HCT116 (cell line): ENCODE measurements at regions not wholly inside any gene's neighbourhood (a gene's known extent, or its start where the extent isn't known, plus 50 kb on each side); places are given as distances from the start of the nearest gene placed in this dataset.

Source experiments
- ATAC-seq: fragments of 200-7000 bp; cut with Tn5 transposase; 2 replicates; pipeline ENCODE4 v1.9.1; 2020; ENCODE audit warnings: mild to moderate bottlenecking, moderate library complexity
- BruUV-seq: library from RNA; stranded (reverse); fragments of 400-500 nt; replicated peaks from 2 replicates; lab custom pipeline; 2021; lab: Mats Ljungman, UMichigan
- CTCF ChIA-PET: fragments of 300-600 bp; sonication (Branson Sonifier 250); formaldehyde crosslinking; loops from one replicate; lab custom pipeline; 2021; ENCODE audit warnings: antibody characterized with exemption; lab: Charles Lee
- POLR2A ChIA-PET: fragments of 300-600, 350-600 bp; sonication (Branson Sonifier 250); formaldehyde crosslinking; loops from one replicate; lab custom pipeline; 2021; ENCODE audit warnings: antibody characterized with exemption; lab: Charles Lee
- RAD21 ChIA-PET, 2 experiments: fragments of 300-600 bp; sonication (Branson Sonifier 250); formaldehyde crosslinking; loops; one replicate each; lab custom pipeline; 2023; ENCODE audit warnings: low total read pairs in 2 of 2; ENCODE audit not compliant: uncharacterized antibody in 2 of 2, unreplicated experiment in 2 of 2, low non-redundant PET in 1 of 2; lab: Charles Lee
- DNase-seq: peaks from one replicate; pipeline ENCODE4 v3.0.0-alpha.2; 2010; ENCODE audit warnings: low read depth, low spot score
- H2AFZ ChIP-seq: fragments of 200-600 bp; shearing (Covaris generic), sonication (generic); 2 replicates; pipeline ENCODE4 v1.6.1; 2017; ENCODE audit warnings: low read depth, mixed run types, mixed read lengths, antibody characterized with exemption, low read length; ENCODE audit not compliant: poor library complexity, severe bottlenecking
- H3K27ac ChIP-seq: 2 replicates; pipeline ENCODE4 v1.5.1; 2012; ENCODE audit warnings: low read depth, low read length
- H3K27me3 ChIP-seq: fragments of 200-600 bp; sonication (generic); 2 replicates; pipeline ENCODE4 v1.6.1; 2016; ENCODE audit warnings: mixed run types, low read length, mixed read lengths; ENCODE audit not compliant: insufficient read depth
- H3K36me3 ChIP-seq, 2 experiments: fragments of 200-500 bp in 1 of 2; fragments of 200-600 bp in 1 of 2; sonication (Bioruptor generic) in 1 of 2; sonication (generic) in 1 of 2; 2 replicates each; pipeline versions ENCODE4 v1.5.1 to v1.6.1; 2014 to 2016; ENCODE audit warnings: low read length in 2 of 2, inconsistent platforms in 1 of 2, mixed read lengths in 1 of 2, mixed run types in 1 of 2; ENCODE audit not compliant: insufficient read depth in 2 of 2, control insufficient read depth in 1 of 2
- H3K4me1 ChIP-seq, 2 experiments: fragments of 200-600 bp in 1 of 2; sonication (generic) in 1 of 2; 2 replicates each; pipeline versions ENCODE4 v1.5.1 to v1.6.1; 2012 to 2017; ENCODE audit warnings: low read length in 2 of 2, inconsistent platforms in 1 of 2, mild to moderate bottlenecking in 1 of 2, mixed read lengths in 1 of 2, mixed run types in 1 of 2, moderate library complexity in 1 of 2; ENCODE audit not compliant: insufficient read depth in 2 of 2, control insufficient read depth in 1 of 2
- H3K4me2 ChIP-seq: fragments of 200-600 bp; sonication (generic); 2 replicates; pipeline ENCODE4 v1.6.1; 2017; ENCODE audit warnings: mixed run types, low read length, mixed read lengths
- H3K4me3 ChIP-seq, 2 experiments: fragments of 200-600 bp in 1 of 2; sonication (generic) in 1 of 2; replicated peaks in 1 of 2; 2 replicates each; pipeline ENCODE4 v1.5.1; 2011 to 2016; ENCODE audit warnings: low read length in 2 of 2, control low read depth in 1 of 2, low read depth in 1 of 2, mild to moderate bottlenecking in 1 of 2, mixed read lengths in 1 of 2, mixed run types in 1 of 2
- H3K79me2 ChIP-seq: fragments of 200-600 bp; sonication (generic); 2 replicates; pipeline ENCODE4 v1.6.1; 2017; ENCODE audit warnings: mild to moderate bottlenecking, mixed run types, low read length, moderate library complexity, mixed read lengths; ENCODE audit not compliant: insufficient read depth
- H3K9ac ChIP-seq: fragments of 200-600 bp; sonication (generic); 2 replicates; pipeline ENCODE4 v1.6.1; 2016; ENCODE audit warnings: low read length, mixed read lengths
- H3K9me2 ChIP-seq: fragments of 200-600 bp; sonication (generic), shearing (Covaris generic); 2 replicates; pipeline ENCODE4 v1.6.1; 2017; ENCODE audit warnings: mixed run types, mild to moderate bottlenecking, moderate library complexity; ENCODE audit not compliant: insufficient read depth
- H3K9me3 ChIP-seq, 2 experiments: fragments of 200-500 bp in 1 of 2; fragments of 200-600 bp in 1 of 2; sonication (Bioruptor generic) in 1 of 2; sonication (generic) in 1 of 2; 2 replicates each; pipeline ENCODE4 v1.6.1; 2014 to 2017; ENCODE audit warnings: low read length in 2 of 2, mixed read lengths in 2 of 2, inconsistent platforms in 1 of 2, low read depth in 1 of 2, mild to moderate bottlenecking in 1 of 2, mixed run types in 1 of 2, moderate library complexity in 1 of 2; ENCODE audit not compliant: control insufficient read depth in 1 of 2, insufficient read depth in 1 of 2
- H4K20me1 ChIP-seq: fragments of 200-600 bp; sonication (generic), shearing (Covaris generic); 2 replicates; pipeline ENCODE4 v1.6.1; 2017; ENCODE audit warnings: mixed run types, mild to moderate bottlenecking, moderate library complexity; ENCODE audit not compliant: insufficient read depth
- EGR1 ChIP-seq: IDR thresholded peaks from 2 replicates; pipeline ENCODE4 v1.6.1; 2012; ENCODE audit warnings: low read depth
- ELF1 ChIP-seq: IDR thresholded peaks from 2 replicates; pipeline ENCODE4 v1.6.1; 2012; ENCODE audit warnings: low read depth, borderline replicate concordance
- EZH2phosphoT487 ChIP-seq: fragments of 200-600 bp; IDR thresholded peaks from 2 replicates; pipeline ENCODE4 v1.6.1; 2018; ENCODE audit warnings: antibody characterized with exemption, borderline replicate concordance
- FOSL1 ChIP-seq: IDR thresholded peaks from 2 replicates; pipeline ENCODE4 v1.6.1; 2012; ENCODE audit warnings: low read depth
- JUND ChIP-seq: IDR thresholded peaks from 2 replicates; pipeline ENCODE4 v1.6.1; 2012
- POLR2AphosphoS5 ChIP-seq: IDR thresholded peaks from 2 replicates; pipeline ENCODE4 v1.6.1; 2011; ENCODE audit warnings: mild to moderate bottlenecking, low read depth, low read length, moderate library complexity
- SIN3A ChIP-seq: IDR thresholded peaks from 2 replicates; pipeline ENCODE4 v1.6.1; 2012; ENCODE audit warnings: low read depth
- SRF ChIP-seq: IDR thresholded peaks from 2 replicates; pipeline ENCODE4 v1.6.1; 2012; ENCODE audit warnings: low read depth
- YY1 ChIP-seq: IDR thresholded peaks from 2 replicates; pipeline ENCODE4 v1.6.1; 2011; ENCODE audit warnings: low read length, low read depth, moderate library complexity, mild to moderate bottlenecking; ENCODE audit not compliant: insufficient replicate concordance; ENCODE audit errors: extremely low read depth
- ZBTB33 ChIP-seq: IDR thresholded peaks from 2 replicates; pipeline ENCODE4 v1.6.1; 2011; ENCODE audit warnings: mild to moderate bottlenecking, low read length, moderate library complexity; ENCODE audit not compliant: insufficient replicate concordance; ENCODE audit errors: extremely low read depth
- ZFX ChIP-seq: fragments of 450-650 bp; IDR thresholded peaks from 2 replicates; pipeline ENCODE4 v1.6.1; 2017
- ZNF274 ChIP-seq: fragments of 200-500 bp; sonication (Bioruptor generic); IDR thresholded peaks from 2 replicates; pipeline ENCODE4 v1.6.1; 2014; ENCODE audit warnings: mild to moderate bottlenecking, low read depth, low read length, inconsistent platforms
- intact Hi-C: fragments of 100-400 bp; cut with micrococcal nuclease; formaldehyde crosslinking; loops from 2 replicates; pipeline ENCODE4 v1.10.0; 2022
- TF ChIP-seq, protein P1 (sequence below): IDR thresholded peaks from 2 replicates; pipeline ENCODE4 v1.6.1; 2012

DNA sequence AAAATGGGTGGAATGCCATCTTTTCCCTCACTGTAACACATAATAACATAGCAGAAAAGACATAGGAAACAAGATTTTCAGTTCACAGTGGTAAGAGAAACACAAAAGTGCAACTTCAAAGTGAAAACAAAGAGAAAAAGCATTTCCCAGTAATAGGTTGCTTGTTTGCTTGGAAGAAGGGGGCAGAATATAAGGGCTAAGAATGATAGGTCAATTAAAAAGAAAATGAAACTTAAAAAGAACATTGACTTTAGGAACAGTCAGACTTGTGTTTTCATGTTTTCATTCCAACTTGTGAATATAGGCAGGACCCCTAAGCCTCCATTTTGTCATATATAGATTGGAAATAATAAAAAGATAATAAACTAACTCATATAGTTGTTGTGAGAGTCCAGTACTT is 168.2 kb upstream of the PPP3CA start:
- no peaks in the 10 kb centered on the region for H3K79me2 ChIP-seq
- CTCF ChIA-PET, result no interaction called here
- H3K9me3 ChIP-seq, result no peaks in the 10 kb centered on the region
- no peak overlapping the region for H3K9ac ChIP-seq
- ATAC-seq (no peak), DNase-seq (no peak)
- no peaks in the 10 kb centered on the region for H3K9me2 ChIP-seq
- H4K20me1 ChIP-seq, result no peaks in the 10 kb centered on the region
- H2AFZ ChIP-seq, result no peak overlapping the region
- H3K4me2 ChIP-seq, result no peak overlapping the region
- H3K36me3 ChIP-seq, result no peaks in the 10 kb centered on the region
- H3K4me1 ChIP-seq, result no peaks in the 10 kb centered on the region
- POLR2A ChIA-PET, result no interaction called here
- H3K4me3 ChIP-seq, result no peak overlapping the region
- RAD21 ChIA-PET, result no interaction called here
- BruUV-seq, result no TSS peak
- H3K27me3 ChIP-seq, result no peaks in the 10 kb centered on the region
- no peak overlapping the region for H3K27ac ChIP-seq
- intact Hi-C loops, result no loop called here
- TF ChIP-seq EGR1 (no peak), ZFX (no peak), ELF1 (no peak), SRF (no peak), JUND (no peak), SIN3A (no peak), POLR2AphosphoS5 (no peak), ZNF274 (no peak), EZH2phosphoT487 (no peak)
- TF ChIP-seq, all 23 proteins: peak for 0

DNA sequence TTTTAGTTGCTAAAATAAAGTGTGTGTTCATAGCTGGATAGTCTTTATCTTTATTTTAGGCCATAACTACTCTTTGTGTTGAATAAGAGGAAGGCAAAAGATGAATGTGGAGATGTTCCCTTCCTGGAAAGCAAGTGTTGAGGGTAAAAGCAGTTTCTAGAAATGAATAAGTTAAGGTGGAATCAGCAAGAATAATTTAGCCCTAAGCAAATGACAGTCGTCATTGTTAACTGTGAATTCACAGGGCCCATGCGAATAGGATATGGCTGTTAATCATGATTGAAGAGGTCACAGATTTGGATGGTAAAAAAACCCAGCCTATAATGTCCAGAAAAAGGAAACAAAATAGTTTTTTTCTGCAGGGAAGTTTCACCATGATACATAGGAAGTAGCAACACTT is 167.8 kb upstream of the PPP3CA start:
- intact Hi-C loops, result no loop called here
- no peaks in the 10 kb centered on the region for H3K27me3 ChIP-seq
- ChIA-PET CTCF (no interaction called here), POLR2A (no interaction called here), RAD21 (no interaction called here)
- no peak overlapping the region for H3K27ac ChIP-seq
- H4K20me1 ChIP-seq, result no peaks in the 10 kb centered on the region
- DNase-seq (no peak), ATAC-seq (no peak)
- no peaks in the 10 kb centered on the region for H3K9me3 ChIP-seq
- H3K79me2 ChIP-seq, result no peaks in the 10 kb centered on the region
- H3K36me3 ChIP-seq, result no peaks in the 10 kb centered on the region
- no peak overlapping the region for H3K4me2 ChIP-seq
- H3K4me1 ChIP-seq, result no peaks in the 10 kb centered on the region
- H3K9me2 ChIP-seq, result no peaks in the 10 kb centered on the region
- no peak overlapping the region for H3K9ac ChIP-seq
- H3K4me3 ChIP-seq, result no peak overlapping the region
- TF ChIP-seq EZH2phosphoT487, result no peak
- no peak for TF ChIP-seq ELF1
- TF ChIP-seq, protein P1, sequence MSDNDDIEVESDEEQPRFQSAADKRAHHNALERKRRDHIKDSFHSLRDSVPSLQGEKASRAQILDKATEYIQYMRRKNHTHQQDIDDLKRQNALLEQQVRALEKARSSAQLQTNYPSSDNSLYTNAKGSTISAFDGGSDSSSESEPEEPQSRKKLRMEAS, result no peak
- no peak for TF ChIP-seq ZNF274
- TF ChIP-seq FOSL1, result no peak
- no peak for TF ChIP-seq POLR2AphosphoS5
- no peak for TF ChIP-seq SRF
- TF ChIP-seq ZBTB33, result no peak
- TF ChIP-seq YY1, result no peak
- BruUV-seq, result no TSS peak
- no peak overlapping the region for H2AFZ ChIP-seq
